Tibial nerve (tissue), 3 donors: ENCODE measurements at regions not wholly inside any gene's neighbourhood (a gene's known extent, or its start where the extent isn't known, plus 50 kb on each side); places are given as distances from the start of the nearest gene placed in this dataset.

ENCODE experiments used
- CTCF ChIP-seq, 5 experiments: fragments of 200-600 bp in 3 of 5; fragments of 450-650 bp in 2 of 5; sonication (generic) in 3 of 5; IDR thresholded peaks; one replicate each; pipeline ENCODE4 v1.5.1; 2016 to 2019; ENCODE audit warnings: antibody characterized with exemption in 5 of 5, mild to moderate bottlenecking in 3 of 5, moderate library complexity in 2 of 5
- POLR2A ChIP-seq, 2 donors: fragments of 450-650 bp; IDR thresholded peaks; one replicate each; pipeline ENCODE4 v1.6.1; 2017; ENCODE audit warnings: antibody characterized with exemption in 2 of 2, mild to moderate bottlenecking in 2 of 2, moderate library complexity in 2 of 2

- TF ChIP-seq CTCF (IDR thresholded peaks at IDR 0.05) (no peak), POLR2A (IDR thresholded peaks at IDR 0.05) (no peak)
Measured at GRCh38 chr14:51545396-51545795, 106.3 kb upstream of the FRMD6 start.
